Loucy (cell line): ENCODE measurements at regions not wholly inside any gene's neighbourhood (a gene's known extent, or its start where the extent isn't known, plus 50 kb on each side); places are given as distances from the start of the nearest gene placed in this dataset.

Experiments used
- CTCF ChIP-seq: fragments of 200-600 bp; sonication (generic); conservative IDR thresholded peaks from 2 replicates; pipeline ENCODE4 v1.5.1; 2014; ENCODE audit warnings: mild to moderate bottlenecking, antibody characterized with exemption, low read length
- EZH2phosphoT487 ChIP-seq: fragments of 200-600 bp; IDR thresholded peaks from 2 replicates; pipeline ENCODE4 v1.6.1; 2018; ENCODE audit warnings: antibody characterized with exemption, mild to moderate bottlenecking, moderate library complexity, borderline replicate concordance

- TF ChIP-seq CTCF (no peak), EZH2phosphoT487 (no peak)
These were observed 98.6 kb upstream of the FAR2 start for GRCh38 chr12:29050503-29050902.
